KMS-11 (cell line): ENCODE measurements at regions not wholly inside any gene's neighbourhood (a gene's known extent, or its start where the extent isn't known, plus 50 kb on each side); places are given as distances from the start of the nearest gene placed in this dataset.
"Not testable (repeated sequence)": the region's sequence is repeated elsewhere in the genome, so short reads cannot be mapped to it uniquely, and the experiment has no call there.

Experiments used
- H2AFZ ChIP-seq: fragments of 200-600 bp; sonication (generic); 2 replicates; pipeline ENCODE4 v1.6.1; 2016; ENCODE audit warnings: antibody characterized with exemption, mixed run types, low read depth
- H3K27ac ChIP-seq: fragments of 200-600 bp; sonication (generic); 2 replicates; pipeline ENCODE4 v1.6.1; 2016; ENCODE audit warnings: mild to moderate bottlenecking, mixed run types
- H3K27me3 ChIP-seq: fragments of 200-600 bp; sonication (generic); 2 replicates; pipeline ENCODE4 v1.6.1; 2017; ENCODE audit warnings: mild to moderate bottlenecking, low read depth, mixed run types, moderate library complexity; ENCODE audit not compliant: insufficient read depth
- H3K36me3 ChIP-seq: fragments of 200-600 bp; sonication (generic); 2 replicates; pipeline ENCODE4 v1.6.1; 2017; ENCODE audit warnings: mild to moderate bottlenecking, mixed run types; ENCODE audit not compliant: insufficient read depth
- H3K4me1 ChIP-seq: fragments of 200-600 bp; sonication (generic); 2 replicates; pipeline ENCODE4 v1.6.1; 2016; ENCODE audit warnings: mild to moderate bottlenecking, low read depth, mixed run types; ENCODE audit not compliant: poor library complexity, severe bottlenecking
- H3K4me2 ChIP-seq: fragments of 200-600 bp; sonication (generic); 2 replicates; pipeline ENCODE4 v1.7.0; 2016; ENCODE audit warnings: mild to moderate bottlenecking, mixed run types
- H3K4me3 ChIP-seq: fragments of 200-600 bp; sonication (generic); IDR thresholded peaks from 2 replicates; pipeline ENCODE4 v1.6.1; 2017; ENCODE audit warnings: low read depth, low read length, mixed read lengths; ENCODE audit not compliant: insufficient read depth
- H3K79me2 ChIP-seq: fragments of 200-600 bp; sonication (generic); 2 replicates; pipeline ENCODE4 v1.6.1; 2016; ENCODE audit warnings: low read depth, mixed run types; ENCODE audit not compliant: insufficient read depth
- H3K9ac ChIP-seq: fragments of 200-600 bp; sonication (generic); 2 replicates; pipeline ENCODE4 v1.6.1; 2016; ENCODE audit warnings: mild to moderate bottlenecking, mixed run types
- H4K20me1 ChIP-seq: fragments of 200-600 bp; sonication (generic); 2 replicates; pipeline ENCODE4 v1.6.1; 2016; ENCODE audit warnings: mild to moderate bottlenecking, mixed run types; ENCODE audit not compliant: insufficient read depth
- CTCF ChIP-seq: fragments of 200-600 bp; sonication (generic); conservative IDR thresholded peaks from 2 replicates; pipeline ENCODE4 v1.6.1; 2017; ENCODE audit warnings: low read depth, mild to moderate bottlenecking, antibody characterized with exemption, low read length, moderate library complexity, mixed read lengths

GRCh38 chrX:79506001-79506400 lies 138.9 kb upstream of the ITM2A start:
- H3K4me2 ChIP-seq, result no peak overlapping the region
- H3K27ac ChIP-seq, result no peak overlapping the region
- H3K4me3 ChIP-seq, result no peak overlapping the region
- no peak overlapping the region for H2AFZ ChIP-seq
- no peaks in the 10 kb centered on the region for H4K20me1 ChIP-seq
- H3K27me3 ChIP-seq, result no peaks in the 10 kb centered on the region
- TF ChIP-seq CTCF, result no peak
- H3K4me1 ChIP-seq, result no peaks in the 10 kb centered on the region
- no peaks in the 10 kb centered on the region for H3K79me2 ChIP-seq
- H3K36me3 ChIP-seq, result no peaks in the 10 kb centered on the region
- no peak overlapping the region for H3K9ac ChIP-seq

- no peaks in the 10 kb centered on the region for H4K20me1 ChIP-seq
- no peak overlapping the region for H3K4me2 ChIP-seq
- no peak overlapping the region for H3K27ac ChIP-seq
- H2AFZ ChIP-seq, result no peak overlapping the region
- TF ChIP-seq CTCF, result no peak
- H3K4me3 ChIP-seq, result no peak overlapping the region
- H3K79me2 ChIP-seq, result no peaks in the 10 kb centered on the region
- H3K36me3 ChIP-seq, result no peaks in the 10 kb centered on the region
- no peaks in the 10 kb centered on the region for H3K27me3 ChIP-seq
- no peaks in the 10 kb centered on the region for H3K4me1 ChIP-seq
- no peak overlapping the region for H3K9ac ChIP-seq
Observed at GRCh38 chrX:79482686-79483085, 115.6 kb upstream of the ITM2A start.

- Histone ChIP-seq H3K27me3 (no peaks in the 10 kb centered on the region), H4K20me1 (no peaks in the 10 kb centered on the region), H3K36me3 (no peaks in the 10 kb centered on the region), H3K4me1 (no peaks in the 10 kb centered on the region), H3K27ac (no peak overlapping the region), H3K9ac (no peak overlapping the region), H3K4me2 (no peak overlapping the region), H3K79me2 (no peaks in the 10 kb centered on the region), H3K4me3 (no peak overlapping the region), H2AFZ (no peak overlapping the region)
- no peak for TF ChIP-seq CTCF
Observed at GRCh38 chrX:79477691-79478090, 110.6 kb upstream of the ITM2A start.

GRCh38 chrX:79466636-79467035 lies 99.5 kb upstream of the ITM2A start:
- no peaks in the 10 kb centered on the region for H3K79me2 ChIP-seq
- H3K27ac ChIP-seq, result no peak overlapping the region
- H3K4me1 ChIP-seq, result peaks cover 29% of the 10 kb centered on the region
- no peaks in the 10 kb centered on the region for H3K27me3 ChIP-seq
- H3K4me3 ChIP-seq, result no peak overlapping the region
- H3K9ac ChIP-seq, result no peak overlapping the region
- no peak overlapping the region for H2AFZ ChIP-seq
- H3K36me3 ChIP-seq, result no peaks in the 10 kb centered on the region
- no peaks in the 10 kb centered on the region for H4K20me1 ChIP-seq
- peak overlapping the region; percentile 48 for H3K4me2 ChIP-seq
- no peak for TF ChIP-seq CTCF

GRCh38 chrX:79462458-79462857 lies 95.3 kb upstream of the ITM2A start:
- Histone ChIP-seq H3K36me3 (no peaks in the 10 kb centered on the region), H3K4me1 (peaks cover 29% of the 10 kb centered on the region), H3K4me2 (no peak overlapping the region), H3K4me3 (no peak overlapping the region), H3K27ac (no peak overlapping the region), H2AFZ (no peak overlapping the region), H4K20me1 (no peaks in the 10 kb centered on the region), H3K27me3 (no peaks in the 10 kb centered on the region), H3K9ac (no peak overlapping the region), H3K79me2 (no peaks in the 10 kb centered on the region)
- TF ChIP-seq CTCF, result no peak

GRCh38 chrX:79456593-79456992 lies 89.5 kb upstream of the ITM2A start:
- H2AFZ ChIP-seq, H3K27ac ChIP-seq, H3K4me1 ChIP-seq, H3K4me2 ChIP-seq, H4K20me1 ChIP-seq, H3K27me3 ChIP-seq, H3K79me2 ChIP-seq, H3K36me3 ChIP-seq, H3K9ac ChIP-seq, H3K4me3 ChIP-seq: not testable (repeated sequence)
